ENCODE measurements at regions not wholly inside any gene's neighbourhood (a gene's known extent, or its start where the extent isn't known, plus 50 kb on each side); places are given as distances from the start of the nearest gene placed in this dataset.

DNA sequence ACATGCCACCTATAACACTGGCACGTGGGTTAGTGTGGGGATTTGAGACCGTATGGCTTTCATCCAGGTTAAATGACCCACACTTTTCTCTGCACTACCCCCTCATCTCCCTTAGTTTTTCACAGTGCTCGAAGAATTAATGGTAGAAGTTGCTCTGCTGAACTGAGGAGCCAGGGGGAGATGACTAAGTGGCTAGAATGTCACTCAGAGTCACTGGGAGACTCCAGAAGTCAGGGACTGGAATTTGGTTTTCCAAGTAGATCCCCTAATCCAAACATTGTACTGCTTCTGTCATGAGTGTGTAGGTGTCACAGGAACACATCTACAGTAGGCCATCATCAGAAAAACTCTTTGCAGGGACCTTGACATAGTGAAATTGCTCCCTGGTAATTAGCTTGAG lies 181.0 kb upstream of the RASGRP1 start:
- TF ChIP-seq, protein P1, sequence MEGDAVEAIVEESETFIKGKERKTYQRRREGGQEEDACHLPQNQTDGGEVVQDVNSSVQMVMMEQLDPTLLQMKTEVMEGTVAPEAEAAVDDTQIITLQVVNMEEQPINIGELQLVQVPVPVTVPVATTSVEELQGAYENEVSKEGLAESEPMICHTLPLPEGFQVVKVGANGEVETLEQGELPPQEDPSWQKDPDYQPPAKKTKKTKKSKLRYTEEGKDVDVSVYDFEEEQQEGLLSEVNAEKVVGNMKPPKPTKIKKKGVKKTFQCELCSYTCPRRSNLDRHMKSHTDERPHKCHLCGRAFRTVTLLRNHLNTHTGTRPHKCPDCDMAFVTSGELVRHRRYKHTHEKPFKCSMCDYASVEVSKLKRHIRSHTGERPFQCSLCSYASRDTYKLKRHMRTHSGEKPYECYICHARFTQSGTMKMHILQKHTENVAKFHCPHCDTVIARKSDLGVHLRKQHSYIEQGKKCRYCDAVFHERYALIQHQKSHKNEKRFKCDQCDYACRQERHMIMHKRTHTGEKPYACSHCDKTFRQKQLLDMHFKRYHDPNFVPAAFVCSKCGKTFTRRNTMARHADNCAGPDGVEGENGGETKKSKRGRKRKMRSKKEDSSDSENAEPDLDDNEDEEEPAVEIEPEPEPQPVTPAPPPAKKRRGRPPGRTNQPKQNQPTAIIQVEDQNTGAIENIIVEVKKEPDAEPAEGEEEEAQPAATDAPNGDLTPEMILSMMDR (IDR thresholded peaks at IDR 0.05; ENCODE audit: low read length): no peak
- no peak for TF ChIP-seq EZH2 (IDR thresholded peaks at IDR 0.05; ENCODE audit: borderline replicate concordance, low read length)
